GM12878 (cell line): ENCODE measurements at regions not wholly inside any gene's neighbourhood (a gene's known extent, or its start where the extent isn't known, plus 50 kb on each side); places are given as distances from the start of the nearest gene placed in this dataset.

Experiments used
- ATAC-seq: fragments of 200-7000 bp; cut with Tn5 transposase; 3 replicates; pipeline ENCODE4 v1.9.1; 2020; ENCODE audit warnings: mild to moderate bottlenecking, moderate library complexity
- BruUV-seq: library from RNA; stranded (reverse); fragments of 400-500 nt; replicated peaks from 2 replicates; lab custom pipeline; 2021; lab: Mats Ljungman, UMichigan
- CTCF ChIA-PET: fragments of 300-600 bp; sonication (Branson Sonifier 250); formaldehyde crosslinking; extraction: SDS; loops from one replicate; lab custom pipeline; 2021; ENCODE audit warnings: inconsistent platforms; lab: Yijun Ruan, JAX
- POLR2A ChIA-PET: fragments of 350-600 bp; formaldehyde crosslinking; extraction: SDS; loops from one replicate; lab custom pipeline; 2021; ENCODE audit warnings: inconsistent platforms; lab: Charles Lee
- RAD21 ChIA-PET: fragments of 300-600 bp; sonication (Branson Sonifier 250); formaldehyde crosslinking; loops from one replicate; lab custom pipeline; 2023; ENCODE audit warnings: antibody characterized with exemption; ENCODE audit not compliant: unreplicated experiment; lab: Charles Lee
- SMC1A ChIA-PET: fragments of 300-600 bp; sonication (Branson Sonifier 250); formaldehyde crosslinking; loops from one replicate; lab custom pipeline; 2023; ENCODE audit not compliant: unreplicated experiment, uncharacterized antibody; lab: Charles Lee
- DNase-seq: peaks from one replicate; pipeline ENCODE4 v3.0.0-alpha.2; 2011; ENCODE audit warnings: low read depth, low spot score
- FAIRE-seq: peaks from 3 replicates; lab custom pipeline; 2011; peaks lifted over from hg19 to GRCh38; lab: Jason Lieb, UNC
- H2AFZ ChIP-seq: 2 replicates; pipeline ENCODE4 v1.6.0; 2011; ENCODE audit warnings: low read depth, low read length, control low read depth; ENCODE audit not compliant: control insufficient read depth
- H3K27ac ChIP-seq: 2 replicates; pipeline ENCODE4 v1.5.1; 2011; ENCODE audit warnings: control low read depth; ENCODE audit not compliant: control insufficient read depth, insufficient read depth
- H3K27me3 ChIP-seq, 2 experiments: replicated peaks in 1 of 2; 2 replicates each; pipeline versions ENCODE4 v1.6.0 to v1.6.1; 2011; ENCODE audit warnings: low read length in 1 of 2; ENCODE audit not compliant: control insufficient read depth in 2 of 2, insufficient read depth in 2 of 2
- H3K36me3 ChIP-seq, 2 experiments: 2 replicates each; pipeline ENCODE4 v1.5.1; 2011; ENCODE audit warnings: low read length in 1 of 2; ENCODE audit not compliant: control insufficient read depth in 2 of 2, insufficient read depth in 2 of 2
- H3K4me1 ChIP-seq: 2 replicates; pipeline ENCODE4 v1.6.1; 2011; ENCODE audit warnings: mild to moderate bottlenecking, low read length, moderate library complexity, mixed read lengths; ENCODE audit not compliant: control insufficient read depth, insufficient read depth
- H3K4me2 ChIP-seq: 2 replicates; pipeline ENCODE4 v1.6.0; 2011; ENCODE audit warnings: control low read depth; ENCODE audit not compliant: control insufficient read depth, insufficient read depth
- H3K4me3 ChIP-seq: fragments of 200-600 bp; sonication (generic); 2 replicates; pipeline ENCODE4 v1.5.1; 2016
- H3K79me2 ChIP-seq: 2 replicates; pipeline ENCODE4 v1.6.0; 2011; ENCODE audit warnings: low read length; ENCODE audit not compliant: control insufficient read depth, insufficient read depth
- H3K9ac ChIP-seq: 2 replicates; pipeline ENCODE4 v1.8.0; 2011; ENCODE audit warnings: low read length, control low read depth, mixed read lengths; ENCODE audit not compliant: control insufficient read depth, insufficient read depth
- H3K9me3 ChIP-seq: replicated peaks from 3 replicates; pipeline ENCODE4 v1.5.1; 2011; ENCODE audit warnings: mild to moderate bottlenecking, low read length; ENCODE audit not compliant: control insufficient read depth, insufficient read depth
- H4K20me1 ChIP-seq: 2 replicates; pipeline ENCODE4 v1.6.0; 2011; ENCODE audit not compliant: control insufficient read depth, insufficient read depth
- BACH1 ChIP-seq: fragments of 450-650 bp; IDR thresholded peaks from 2 replicates; pipeline ENCODE4 v1.6.1; 2017; ENCODE audit warnings: mild to moderate bottlenecking, borderline replicate concordance
- BCLAF1 ChIP-seq: fragments of 450-650 bp; IDR thresholded peaks from 2 replicates; pipeline ENCODE4 v1.6.1; 2017; ENCODE audit warnings: antibody characterized with exemption, mild to moderate bottlenecking, moderate library complexity
- CEBPZ ChIP-seq: fragments of 150-350 bp; IDR thresholded peaks from 2 replicates; pipeline ENCODE4 v1.6.1; 2016; ENCODE audit warnings: low read depth, low read length
- CTCF ChIP-seq, 3 experiments: IDR thresholded peaks in 2 of 3; conservative IDR thresholded peaks in 1 of 3; 2 replicates each; pipeline ENCODE4 v1.5.1; 2011; ENCODE audit warnings: low read depth in 3 of 3, low read length in 3 of 3, mild to moderate bottlenecking in 3 of 3, control low read depth in 2 of 3, moderate library complexity in 2 of 3, inconsistent platforms in 1 of 3, mixed read lengths in 1 of 3; ENCODE audit not compliant: control insufficient read depth in 2 of 3, insufficient read depth in 1 of 3; ENCODE audit errors: extremely low read depth in 1 of 3
- NBN ChIP-seq: fragments of 450-650 bp; IDR thresholded peaks from 2 replicates; pipeline ENCODE4 v1.6.1; 2016
- RFX5 ChIP-seq: IDR thresholded peaks from 2 replicates; pipeline ENCODE4 v1.6.1; 2011; ENCODE audit warnings: low read depth, low read length, improper control_type of control experiment
- SMAD5 ChIP-seq: IDR thresholded peaks from 2 replicates; pipeline ENCODE4 v1.6.1; 2016; ENCODE audit warnings: antibody characterized with exemption, low read depth
- SMC3 ChIP-seq: IDR thresholded peaks from 2 replicates; pipeline ENCODE4 v1.6.1; 2011; ENCODE audit warnings: low read length, improper control_type of control experiment, borderline replicate concordance
- TCF3 ChIP-seq: IDR thresholded peaks from 2 replicates; pipeline ENCODE4 v1.6.1; 2012; ENCODE audit warnings: low read depth, mild to moderate bottlenecking, low read length, borderline replicate concordance; ENCODE audit not compliant: insufficient read depth
- WRNIP1 ChIP-seq: IDR thresholded peaks from 2 replicates; pipeline ENCODE4 v1.6.1; 2011; ENCODE audit warnings: low read depth, low read length, improper control_type of control experiment, borderline replicate concordance
- ZNF207 ChIP-seq: fragments of 450-650 bp; IDR thresholded peaks from 2 replicates; pipeline ENCODE4 v1.6.1; 2014; ENCODE audit warnings: antibody characterized with exemption, mild to moderate bottlenecking, borderline replicate concordance
- ZNF217 ChIP-seq: fragments of 450-650 bp; IDR thresholded peaks from 2 replicates; pipeline ENCODE4 v1.6.1; 2017; ENCODE audit warnings: antibody characterized with exemption, mild to moderate bottlenecking
- WGBS: methylation state at CpG from one replicate; pipeline ENCODE4 v1.1.6; 2016; ENCODE audit warnings: low lambda C conversion rate; ENCODE audit not compliant: insufficient replicate concordance, insufficient coverage; ENCODE audit errors: missing lambda C conversion rate; 5-methylcytosine and 5-hydroxymethylcytosine counted together
- in situ Hi-C: fragments of 300-500 bp; cut with MboI; formaldehyde crosslinking; loops from 9 replicates; pipeline ENCODE4 v1.14.3; 2018; ENCODE audit warnings: mixed read lengths
- intact Hi-C: fragments of 100-400 bp; cut with micrococcal nuclease; formaldehyde crosslinking; loops from one replicate; pipeline ENCODE4 v1.14.2; 2022; ENCODE audit not compliant: unreplicated experiment

- no peak for TF ChIP-seq BCLAF1
- TF ChIP-seq BACH1 = no peak
- no peak for TF ChIP-seq RFX5
- no peak for TF ChIP-seq SMAD5
Measured at GRCh38 chr4:123813901-123814300, 417.3 kb downstream of the SPRY1 start (continued).

GRCh38 chr4:123816462-123816861 lies 419.9 kb downstream of the SPRY1 start:
- WGBS = 100% methylated on average over 1 of the region's 2 CpGs
- no peak for ATAC-seq
- SMC1A ChIA-PET = no interaction called here
- no TSS peak for BruUV-seq
- no peak for DNase-seq
- Histone ChIP-seq H3K36me3 (no peaks in the 10 kb centered on the region), H3K4me3 (no peak overlapping the region), H4K20me1 (no peaks in the 10 kb centered on the region), H3K4me2 (no peak overlapping the region), H2AFZ (no peak overlapping the region), H3K9me3 (no peaks in the 10 kb centered on the region), H3K9ac (no peak overlapping the region), H3K79me2 (no peaks in the 10 kb centered on the region), H3K27ac (no peak overlapping the region), H3K27me3 (no peaks in the 10 kb centered on the region; a peak in 1 of 4 replicates), H3K4me1 (no peaks in the 10 kb centered on the region)
- POLR2A ChIA-PET = no interaction called here
- intact Hi-C loops = loop anchor here (10.0 kb wide), 1 partner anchor 1808 kb away; no protein-coding TSS in a partner anchor
- RAD21 ChIA-PET = no interaction called here
- TF ChIP-seq WRNIP1 (no peak), CTCF (IDR thresholded peaks at IDR 0.05 in 2 of 3, conservative IDR thresholded peaks at IDR 0.05 in 1 of 3; ENCODE audit: control insufficient read depth in 2 of 3, extremely low read depth in 1 of 3, insufficient read depth in 1 of 3, low read depth in 3 of 3, low read length in 3 of 3) (no peak), SMC3 (no peak), CEBPZ (no peak), TCF3 (no peak), NBN (no peak), ZNF217 (no peak), ZNF207 (no peak)
- in situ Hi-C loops = no loop called here
- FAIRE-seq = no peak
- CTCF ChIA-PET = no interaction called here
